Liver (tissue), 8 donors: ENCODE measurements at regions not wholly inside any gene's neighbourhood (a gene's known extent, or its start where the extent isn't known, plus 50 kb on each side); places are given as distances from the start of the nearest gene placed in this dataset.

Source experiments
- DNase-seq: peaks from one replicate; pipeline ENCODE4 v3.0.0-alpha.2; 2017; ENCODE audit warnings: low spot score
- H3K27ac ChIP-seq, 2 donors: one replicate each; pipeline ENCODE4 v1.7.0; 2013; ENCODE audit warnings: inconsistent platforms in 2 of 2, low read length in 2 of 2, control low read depth in 1 of 2, low read depth in 1 of 2, mild to moderate bottlenecking in 1 of 2
- H3K27me3 ChIP-seq, 4 donors: one replicate each; pipeline versions ENCODE4 v1.6.1 to v1.7.0; 2013; ENCODE audit warnings: low read length in 3 of 4, inconsistent platforms in 1 of 4, mild to moderate bottlenecking in 1 of 4, moderate library complexity in 1 of 4; ENCODE audit not compliant: control insufficient read depth in 4 of 4, insufficient read depth in 4 of 4
- H3K36me3 ChIP-seq, 4 donors: one replicate each; pipeline versions ENCODE4 v1.6.1 to v1.7.0; 2013; ENCODE audit warnings: low read length in 3 of 4, mild to moderate bottlenecking in 3 of 4, low read depth in 1 of 4, moderate library complexity in 1 of 4; ENCODE audit not compliant: control insufficient read depth in 4 of 4, insufficient read depth in 3 of 4
- H3K4me1 ChIP-seq, 4 donors: one replicate each; pipeline versions ENCODE4 v1.6.1 to v1.7.0; 2013; ENCODE audit warnings: low read length in 3 of 4, mild to moderate bottlenecking in 3 of 4, moderate library complexity in 1 of 4; ENCODE audit not compliant: control insufficient read depth in 4 of 4, insufficient read depth in 4 of 4
- H3K4me3 ChIP-seq, 3 donors: one replicate each; pipeline versions ENCODE4 v1.6.1 to v1.7.0; 2013; ENCODE audit warnings: low read length in 3 of 3, control low read depth in 1 of 3, low read depth in 1 of 3, mild to moderate bottlenecking in 1 of 3
- H3K9ac ChIP-seq, 2 donors: one replicate each; pipeline ENCODE4 v1.7.0; 2013; ENCODE audit warnings: low read length in 2 of 2, mild to moderate bottlenecking in 2 of 2, moderate library complexity in 2 of 2, control low read depth in 1 of 2, low read depth in 1 of 2
- H3K9me3 ChIP-seq, 4 donors: one replicate each; pipeline versions ENCODE4 v1.6.1 to v1.7.0; 2013; ENCODE audit warnings: low read length in 3 of 4; ENCODE audit not compliant: control insufficient read depth in 4 of 4
- ATF3 ChIP-seq: IDR thresholded peaks from 2 replicates; pipeline ENCODE4 v1.6.1; 2016; ENCODE audit warnings: antibody characterized with exemption
- FOXA1 ChIP-seq: IDR thresholded peaks from 2 replicates; pipeline ENCODE4 v1.6.1; 2016; ENCODE audit warnings: antibody characterized with exemption
- FOXA2 ChIP-seq: IDR thresholded peaks from 2 replicates; pipeline ENCODE4 v1.6.1; 2016; ENCODE audit warnings: antibody characterized with exemption
- GABPA ChIP-seq, 2 donors: IDR thresholded peaks in 1 of 2; conservative IDR thresholded peaks in 1 of 2; 2 replicates each; pipeline ENCODE4 v1.6.1; 2016; ENCODE audit warnings: antibody characterized with exemption in 2 of 2, mild to moderate bottlenecking in 1 of 2, moderate library complexity in 1 of 2
- HNF4G ChIP-seq: IDR thresholded peaks from 2 replicates; pipeline ENCODE4 v1.6.1; 2016; ENCODE audit warnings: antibody characterized with exemption
- JUND ChIP-seq, 2 donors: IDR thresholded peaks; 2 replicates each; pipeline ENCODE4 v1.6.1; 2016; ENCODE audit warnings: antibody characterized with exemption in 2 of 2
- MAX ChIP-seq: IDR thresholded peaks from 2 replicates; pipeline ENCODE4 v1.6.1; 2016; ENCODE audit warnings: antibody characterized with exemption
- NR2F2 ChIP-seq: IDR thresholded peaks from 2 replicates; pipeline ENCODE4 v1.6.1; 2016; ENCODE audit warnings: antibody characterized with exemption
- RAD21 ChIP-seq, 2 donors: IDR thresholded peaks; 2 replicates each; pipeline ENCODE4 v1.6.1; 2016; ENCODE audit warnings: antibody characterized with exemption in 2 of 2, mild to moderate bottlenecking in 2 of 2
- RXRA ChIP-seq, 2 donors: IDR thresholded peaks; 2 replicates each; pipeline ENCODE4 v1.6.1; 2017 to 2018; ENCODE audit warnings: antibody characterized with exemption in 2 of 2, mild to moderate bottlenecking in 1 of 2
- SP1 ChIP-seq: IDR thresholded peaks from 2 replicates; pipeline ENCODE4 v1.6.1; 2018; ENCODE audit warnings: antibody characterized with exemption, mild to moderate bottlenecking
- TAF1 ChIP-seq: conservative IDR thresholded peaks from 2 replicates; pipeline ENCODE4 v1.6.1; 2016; ENCODE audit warnings: antibody characterized with exemption, mild to moderate bottlenecking
- YY1 ChIP-seq: IDR thresholded peaks from 2 replicates; pipeline ENCODE4 v1.6.1; 2016; ENCODE audit warnings: antibody characterized with exemption, mild to moderate bottlenecking
- WGBS: extraction: QIAGEN DNeasy Blood & Tissue Kit; methylation state at CpG from one replicate; pipeline ENCODE4 v1.1.7; 2013; 5-methylcytosine and 5-hydroxymethylcytosine counted together
- TF ChIP-seq, protein P1 (sequence below): fragments of 150-350 bp; IDR thresholded peaks from 2 replicates; pipeline ENCODE4 v1.5.1; 2017; ENCODE audit warnings: improper control_type of control experiment, low read depth, low read length; ENCODE audit not compliant: missing input control
- TF ChIP-seq, protein P2 (sequence below): IDR thresholded peaks from 2 replicates; pipeline ENCODE4 v1.6.1; 2016; ENCODE audit warnings: antibody characterized with exemption, mild to moderate bottlenecking
- TF ChIP-seq, protein P3 (sequence below): IDR thresholded peaks from 2 replicates; pipeline ENCODE4 v1.6.1; 2016; ENCODE audit warnings: antibody characterized with exemption
- donor health status: healthy.
- donor health status: healthy.
- donor health status: healthy.
- donor health status: healthy.
- donor health status: healthy.

- H3K9ac ChIP-seq, result no peak overlapping the region
- no peak for DNase-seq
- TF ChIP-seq, protein P1, sequence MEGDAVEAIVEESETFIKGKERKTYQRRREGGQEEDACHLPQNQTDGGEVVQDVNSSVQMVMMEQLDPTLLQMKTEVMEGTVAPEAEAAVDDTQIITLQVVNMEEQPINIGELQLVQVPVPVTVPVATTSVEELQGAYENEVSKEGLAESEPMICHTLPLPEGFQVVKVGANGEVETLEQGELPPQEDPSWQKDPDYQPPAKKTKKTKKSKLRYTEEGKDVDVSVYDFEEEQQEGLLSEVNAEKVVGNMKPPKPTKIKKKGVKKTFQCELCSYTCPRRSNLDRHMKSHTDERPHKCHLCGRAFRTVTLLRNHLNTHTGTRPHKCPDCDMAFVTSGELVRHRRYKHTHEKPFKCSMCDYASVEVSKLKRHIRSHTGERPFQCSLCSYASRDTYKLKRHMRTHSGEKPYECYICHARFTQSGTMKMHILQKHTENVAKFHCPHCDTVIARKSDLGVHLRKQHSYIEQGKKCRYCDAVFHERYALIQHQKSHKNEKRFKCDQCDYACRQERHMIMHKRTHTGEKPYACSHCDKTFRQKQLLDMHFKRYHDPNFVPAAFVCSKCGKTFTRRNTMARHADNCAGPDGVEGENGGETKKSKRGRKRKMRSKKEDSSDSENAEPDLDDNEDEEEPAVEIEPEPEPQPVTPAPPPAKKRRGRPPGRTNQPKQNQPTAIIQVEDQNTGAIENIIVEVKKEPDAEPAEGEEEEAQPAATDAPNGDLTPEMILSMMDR, result no peak
- TF ChIP-seq NR2F2 (no peak), FOXA1 (no peak)
- WGBS, result 69% methylated on average over 9 of the region's 9 CpGs
- H3K4me3 ChIP-seq, result no peak overlapping the region
- no peak overlapping the region for H3K27ac ChIP-seq
- no peaks in the 10 kb centered on the region for H3K36me3 ChIP-seq
- no peaks in the 10 kb centered on the region for H3K9me3 ChIP-seq
- no peaks in the 10 kb centered on the region for H3K4me1 ChIP-seq
- H3K27me3 ChIP-seq, result peaks cover 0 to 7% (median 0%) of the 10 kb centered on the region in 4 donors
Measured at GRCh38 chr9:135036861-135037465, 50.5 kb upstream of the OLFM1 start.

DNA sequence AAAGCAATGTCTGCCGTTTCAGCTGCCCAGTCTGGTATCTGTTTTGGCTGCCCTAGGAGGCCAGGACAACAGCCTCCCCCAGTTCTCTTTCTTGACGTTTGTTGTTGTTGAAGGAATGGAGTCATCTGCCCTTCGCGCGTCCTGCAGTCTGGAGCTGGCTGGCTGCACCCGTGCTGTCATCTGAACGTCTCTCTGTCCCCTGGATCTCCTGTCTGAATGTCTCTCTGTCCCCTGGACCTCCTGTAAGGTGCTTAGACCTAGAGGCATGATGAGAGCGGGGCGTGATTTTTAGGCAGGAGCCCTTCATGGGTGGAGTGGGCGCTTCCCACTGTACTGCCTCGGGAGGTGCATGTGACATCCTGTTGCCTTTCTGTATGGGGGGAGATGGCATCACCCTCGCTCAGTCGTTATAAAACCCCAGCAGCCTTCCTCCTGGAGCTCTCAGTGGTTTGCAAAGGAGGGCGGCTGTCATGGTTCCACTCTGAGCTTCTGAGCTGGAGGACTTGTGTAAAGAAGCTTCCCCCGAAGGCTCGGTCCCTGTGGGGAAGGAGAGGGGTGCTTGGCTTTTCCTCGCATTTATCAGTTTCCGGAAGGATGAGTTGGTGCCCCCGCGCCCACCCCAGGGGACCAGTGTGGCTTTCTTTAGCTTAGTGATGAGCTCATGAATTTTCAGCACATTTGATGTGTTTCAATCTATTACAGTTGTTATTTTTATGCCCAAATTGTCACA, 49.8 kb upstream of the OLFM1 start:
- Histone ChIP-seq H3K36me3 (no peaks in the 10 kb centered on the region), H3K27me3 (peaks cover 0 to 7% (median 0%) of the 10 kb centered on the region in 4 donors), H3K9ac (no peak overlapping the region), H3K4me1 (no peaks in the 10 kb centered on the region), H3K27ac (no peak overlapping the region), H3K4me3 (no peak overlapping the region), H3K9me3 (no peaks in the 10 kb centered on the region)
- TF ChIP-seq RXRA (IDR thresholded peaks at IDR 0.05), result no peak
- TF ChIP-seq, protein P1, result no peak
- TF ChIP-seq HNF4G, result no peak
- TF ChIP-seq FOXA2, result no peak
- no peak for TF ChIP-seq RAD21 (IDR thresholded peaks at IDR 0.05)
- TF ChIP-seq NR2F2, result no peak
- no peak for TF ChIP-seq ATF3
- no peak for TF ChIP-seq TAF1
- no peak for TF ChIP-seq FOXA1
- TF ChIP-seq, protein P2, sequence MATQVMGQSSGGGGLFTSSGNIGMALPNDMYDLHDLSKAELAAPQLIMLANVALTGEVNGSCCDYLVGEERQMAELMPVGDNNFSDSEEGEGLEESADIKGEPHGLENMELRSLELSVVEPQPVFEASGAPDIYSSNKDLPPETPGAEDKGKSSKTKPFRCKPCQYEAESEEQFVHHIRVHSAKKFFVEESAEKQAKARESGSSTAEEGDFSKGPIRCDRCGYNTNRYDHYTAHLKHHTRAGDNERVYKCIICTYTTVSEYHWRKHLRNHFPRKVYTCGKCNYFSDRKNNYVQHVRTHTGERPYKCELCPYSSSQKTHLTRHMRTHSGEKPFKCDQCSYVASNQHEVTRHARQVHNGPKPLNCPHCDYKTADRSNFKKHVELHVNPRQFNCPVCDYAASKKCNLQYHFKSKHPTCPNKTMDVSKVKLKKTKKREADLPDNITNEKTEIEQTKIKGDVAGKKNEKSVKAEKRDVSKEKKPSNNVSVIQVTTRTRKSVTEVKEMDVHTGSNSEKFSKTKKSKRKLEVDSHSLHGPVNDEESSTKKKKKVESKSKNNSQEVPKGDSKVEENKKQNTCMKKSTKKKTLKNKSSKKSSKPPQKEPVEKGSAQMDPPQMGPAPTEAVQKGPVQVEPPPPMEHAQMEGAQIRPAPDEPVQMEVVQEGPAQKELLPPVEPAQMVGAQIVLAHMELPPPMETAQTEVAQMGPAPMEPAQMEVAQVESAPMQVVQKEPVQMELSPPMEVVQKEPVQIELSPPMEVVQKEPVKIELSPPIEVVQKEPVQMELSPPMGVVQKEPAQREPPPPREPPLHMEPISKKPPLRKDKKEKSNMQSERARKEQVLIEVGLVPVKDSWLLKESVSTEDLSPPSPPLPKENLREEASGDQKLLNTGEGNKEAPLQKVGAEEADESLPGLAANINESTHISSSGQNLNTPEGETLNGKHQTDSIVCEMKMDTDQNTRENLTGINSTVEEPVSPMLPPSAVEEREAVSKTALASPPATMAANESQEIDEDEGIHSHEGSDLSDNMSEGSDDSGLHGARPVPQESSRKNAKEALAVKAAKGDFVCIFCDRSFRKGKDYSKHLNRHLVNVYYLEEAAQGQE, result no peak
- TF ChIP-seq GABPA (IDR thresholded peaks at IDR 0.05 in 1 of 2, conservative IDR thresholded peaks at IDR 0.05 in 1 of 2), result no peak
- TF ChIP-seq MAX, result no peak
- TF ChIP-seq YY1, result no peak
- TF ChIP-seq JUND (IDR thresholded peaks at IDR 0.05), result no peak
- TF ChIP-seq SP1, result no peak
- TF ChIP-seq, protein P3, sequence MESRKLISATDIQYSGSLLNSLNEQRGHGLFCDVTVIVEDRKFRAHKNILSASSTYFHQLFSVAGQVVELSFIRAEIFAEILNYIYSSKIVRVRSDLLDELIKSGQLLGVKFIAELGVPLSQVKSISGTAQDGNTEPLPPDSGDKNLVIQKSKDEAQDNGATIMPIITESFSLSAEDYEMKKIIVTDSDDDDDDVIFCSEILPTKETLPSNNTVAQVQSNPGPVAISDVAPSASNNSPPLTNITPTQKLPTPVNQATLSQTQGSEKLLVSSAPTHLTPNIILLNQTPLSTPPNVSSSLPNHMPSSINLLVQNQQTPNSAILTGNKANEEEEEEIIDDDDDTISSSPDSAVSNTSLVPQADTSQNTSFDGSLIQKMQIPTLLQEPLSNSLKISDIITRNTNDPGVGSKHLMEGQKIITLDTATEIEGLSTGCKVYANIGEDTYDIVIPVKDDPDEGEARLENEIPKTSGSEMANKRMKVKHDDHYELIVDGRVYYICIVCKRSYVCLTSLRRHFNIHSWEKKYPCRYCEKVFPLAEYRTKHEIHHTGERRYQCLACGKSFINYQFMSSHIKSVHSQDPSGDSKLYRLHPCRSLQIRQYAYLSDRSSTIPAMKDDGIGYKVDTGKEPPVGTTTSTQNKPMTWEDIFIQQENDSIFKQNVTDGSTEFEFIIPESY, result no peak
- 68% methylated on average over 20 of the region's 20 CpGs for WGBS
- no peak for DNase-seq
